Right lobe of liver (tissue), 6 donors: ENCODE measurements at regions not wholly inside any gene's neighbourhood (a gene's known extent, or its start where the extent isn't known, plus 50 kb on each side); places are given as distances from the start of the nearest gene placed in this dataset.

Experiments used
- ATAC-seq, 4 donors: fragments of 200-7000 bp; cut with Tn5 transposase; one replicate each; pipeline ENCODE4 v1.9.1; 2020; ENCODE audit warnings: mild to moderate bottlenecking in 4 of 4, moderate library complexity in 4 of 4
- DNase-seq, 3 donors: peaks; one replicate each; pipeline ENCODE4 v3.0.0-alpha.2; 2020
- H3K27ac ChIP-seq, 3 donors: fragments of 200-600 bp; one replicate each; pipeline ENCODE4 v1.8.0; 2022
- H3K27me3 ChIP-seq, 2 donors: fragments of 200-600 bp; one replicate each; pipeline ENCODE4 v1.8.0; 2022
- H3K36me3 ChIP-seq, 4 donors: fragments of 200-600 bp; sonication (generic) in 1 of 4; one replicate each; pipeline versions ENCODE4 v1.5.1 to v1.8.0; 2017 to 2022; ENCODE audit warnings: control low read depth in 1 of 4
- H3K4me1 ChIP-seq, 4 donors: fragments of 200-600 bp; sonication (generic) in 1 of 4; one replicate each; pipeline versions ENCODE4 v1.5.1 to v1.8.0; 2017 to 2022; ENCODE audit warnings: control low read depth in 1 of 4
- H3K4me3 ChIP-seq, 3 donors: fragments of 200-600 bp; one replicate each; pipeline ENCODE4 v1.8.0; 2022
- H3K9me3 ChIP-seq, 4 donors: fragments of 200-600 bp; sonication (generic) in 1 of 4; one replicate each; pipeline versions ENCODE4 v1.5.1 to v1.8.0; 2017 to 2022; ENCODE audit warnings: control low read depth in 1 of 4
- CTCF ChIP-seq, 4 donors: fragments of 200-600 bp in 3 of 4; fragments of 450-650 bp in 1 of 4; IDR thresholded peaks; one replicate each; pipeline versions ENCODE4 v1.5.1 to v1.8.0; 2016 to 2022; ENCODE audit warnings: antibody characterized with exemption in 4 of 4, mild to moderate bottlenecking in 2 of 4
- POLR2A ChIP-seq: fragments of 450-650 bp; IDR thresholded peaks from one replicate; pipeline ENCODE4 v1.6.1; 2017; ENCODE audit warnings: antibody characterized with exemption, mild to moderate bottlenecking
- WGBS: methylation state at CpG from one replicate; pipeline ENCODE4 v1.1.6; 2018; ENCODE audit warnings: low coverage, low lambda C conversion rate; ENCODE audit not compliant: insufficient coverage; ENCODE audit errors: missing lambda C conversion rate; 5-methylcytosine and 5-hydroxymethylcytosine counted together
- intact Hi-C, 2 donors: fragments of 100-400 bp; cut with DNase I; formaldehyde crosslinking; loops; one replicate each; pipeline versions ENCODE4 v1.11.2 to v1.14.1; 2022
- donor health status: DM: no; HTN: yes; CAD: no.
- donor health status: DM: no; HTN: no; CAD: no.
- donor health status: DM: no; HTN: no; CAD: no.
- donor health status: DM: no; HTN: yes; CAD: no.
- donor health status: DM: no; HTN: yes; CAD: no.

GRCh38 chr5:73267766-73268435 lies 94.9 kb downstream of the TMEM174 start:
- no peaks in the 10 kb centered on the region for H3K9me3 ChIP-seq
- ATAC-seq = no peak
- no peaks in the 10 kb centered on the region for H3K36me3 ChIP-seq
- H3K4me3 ChIP-seq = no peak overlapping the region
- DNase-seq = no peak
- no peaks in the 10 kb centered on the region for H3K27me3 ChIP-seq
- H3K4me1 ChIP-seq = no peaks in the 10 kb centered on the region
- 67% methylated on average over 8 of the region's 8 CpGs for WGBS
- TF ChIP-seq CTCF (IDR thresholded peaks at IDR 0.05) = no peak
- TF ChIP-seq POLR2A = no peak
- intact Hi-C loops = no loop called here
- no peak overlapping the region for H3K27ac ChIP-seq

- no peak overlapping the region for H3K27ac ChIP-seq
- no peaks in the 10 kb centered on the region for H3K9me3 ChIP-seq
- H3K4me3 ChIP-seq = no peak overlapping the region
- 65% methylated on average over 18 of the region's 18 CpGs for WGBS
- no peaks in the 10 kb centered on the region for H3K36me3 ChIP-seq
- H3K4me1 ChIP-seq = no peaks in the 10 kb centered on the region
- DNase-seq = no peak
- no peak for ATAC-seq
- H3K27me3 ChIP-seq = no peaks in the 10 kb centered on the region
- intact Hi-C loops = no loop called here
- TF ChIP-seq POLR2A (no peak), CTCF (IDR thresholded peaks at IDR 0.05) (no peak)
Measured at GRCh38 chr5:73266925-73267765, 94.2 kb downstream of the TMEM174 start.

GRCh38 chr5:73266176-73266738 lies 93.3 kb downstream of the TMEM174 start:
- TF ChIP-seq CTCF (IDR thresholded peaks at IDR 0.05) = no peak
- no peak for TF ChIP-seq POLR2A
- ATAC-seq (no peak), DNase-seq (no peak)
- H3K4me3 ChIP-seq = no peak overlapping the region
- no peaks in the 10 kb centered on the region for H3K27me3 ChIP-seq
- 89% methylated on average over 5 of the region's 5 CpGs for WGBS
- intact Hi-C loops = no loop called here
- H3K9me3 ChIP-seq = no peaks in the 10 kb centered on the region
- H3K27ac ChIP-seq = no peak overlapping the region
- no peaks in the 10 kb centered on the region for H3K36me3 ChIP-seq
- no peaks in the 10 kb centered on the region for H3K4me1 ChIP-seq

- no peak overlapping the region for H3K4me3 ChIP-seq
- WGBS = 61% methylated on average over 3 of the region's 3 CpGs
- intact Hi-C loops = no loop called here
- DNase-seq = no peak
- no peak overlapping the region for H3K27ac ChIP-seq
- no peaks in the 10 kb centered on the region for H3K4me1 ChIP-seq
- ATAC-seq = no peak
- H3K27me3 ChIP-seq = no peaks in the 10 kb centered on the region
- TF ChIP-seq CTCF (IDR thresholded peaks at IDR 0.05) (no peak), POLR2A (no peak)
- no peaks in the 10 kb centered on the region for H3K9me3 ChIP-seq
- no peaks in the 10 kb centered on the region for H3K36me3 ChIP-seq
Measured at GRCh38 chr5:73265641-73266040, 92.6 kb downstream of the TMEM174 start.
